H9 (cell line): ENCODE measurements at regions not wholly inside any gene's neighbourhood (a gene's known extent, or its start where the extent isn't known, plus 50 kb on each side); places are given as distances from the start of the nearest gene placed in this dataset.
"Not testable (repeated sequence)": the region's sequence is repeated elsewhere in the genome, so short reads cannot be mapped to it uniquely, and the experiment has no call there.

Source experiments
- DNase-seq: peaks from one replicate; pipeline ENCODE4 v3.0.0-alpha.2; 2017
- H2AFZ ChIP-seq: one replicate; pipeline ENCODE4 v1.6.1; 2013; ENCODE audit warnings: mild to moderate bottlenecking, low read length, control low read depth, moderate library complexity
- H2AK5ac ChIP-seq: 2 replicates; pipeline ENCODE4 v1.6.1; 2013; ENCODE audit warnings: low read length, control low read depth, mixed read lengths; ENCODE audit not compliant: insufficient read length
- H2BK120ac ChIP-seq: one replicate; pipeline ENCODE4 v1.6.1; 2013; ENCODE audit warnings: low read depth, mild to moderate bottlenecking, low read length, control low read depth, inconsistent platforms; ENCODE audit not compliant: poor library complexity, severe bottlenecking
- H2BK12ac ChIP-seq: 2 replicates; pipeline ENCODE4 v1.6.1; 2013; ENCODE audit warnings: low read length, control low read depth, mixed read lengths, low read depth; ENCODE audit not compliant: insufficient read length
- H2BK15ac ChIP-seq: 2 replicates; pipeline ENCODE4 v1.6.1; 2013; ENCODE audit warnings: low read depth, low read length, control low read depth
- H2BK20ac ChIP-seq: one replicate; pipeline ENCODE4 v1.6.1; 2013; ENCODE audit warnings: low read depth, mild to moderate bottlenecking, low read length, control low read depth, inconsistent platforms; ENCODE audit not compliant: poor library complexity, severe bottlenecking
- H2BK5ac ChIP-seq: 2 replicates; pipeline ENCODE4 v1.6.1; 2013; ENCODE audit warnings: low read length, control low read depth, mixed read lengths; ENCODE audit not compliant: insufficient read length
- H3K14ac ChIP-seq: 2 replicates; pipeline ENCODE4 v1.6.1; 2013; ENCODE audit warnings: low read length, control low read depth; ENCODE audit not compliant: insufficient read depth
- H3K18ac ChIP-seq: 2 replicates; pipeline ENCODE4 v1.6.1; 2013; ENCODE audit warnings: low read depth, mild to moderate bottlenecking, mixed read lengths, low read length, control low read depth; ENCODE audit not compliant: insufficient read length
- H3K23ac ChIP-seq: 2 replicates; pipeline ENCODE4 v1.6.1; 2013; ENCODE audit warnings: low read length, control low read depth, mixed read lengths, low read depth; ENCODE audit not compliant: insufficient read length
- H3K23me2 ChIP-seq: 2 replicates; pipeline ENCODE4 v1.6.1; 2013; ENCODE audit warnings: low read depth, mild to moderate bottlenecking, mixed read lengths, low read length, control low read depth; ENCODE audit not compliant: insufficient read length, poor library complexity, severe bottlenecking
- H3K27ac ChIP-seq: 2 replicates; pipeline ENCODE4 v1.5.1; 2013; ENCODE audit warnings: low read length, control low read depth, mixed read lengths, low read depth; ENCODE audit not compliant: insufficient read length
- H3K27me3 ChIP-seq: 2 replicates; pipeline ENCODE4 v1.6.1; 2013; ENCODE audit warnings: low read length, control low read depth, inconsistent platforms; ENCODE audit not compliant: insufficient read depth
- H3K4ac ChIP-seq: 2 replicates; pipeline ENCODE4 v1.6.1; 2013; ENCODE audit warnings: low read depth, mild to moderate bottlenecking, control low read depth, inconsistent platforms, low read length, moderate library complexity
- H3K4me1 ChIP-seq: 2 replicates; pipeline ENCODE4 v1.6.1; 2013; ENCODE audit warnings: low read length, control low read depth, inconsistent platforms; ENCODE audit not compliant: insufficient read depth
- H3K4me2 ChIP-seq: 2 replicates; pipeline ENCODE4 v1.6.1; 2013; ENCODE audit warnings: low read length, control low read depth, mixed read lengths; ENCODE audit not compliant: insufficient read length, insufficient read depth
- H3K56ac ChIP-seq: 2 replicates; pipeline ENCODE4 v1.6.1; 2013; ENCODE audit warnings: low read depth, mild to moderate bottlenecking, mixed read lengths, low read length, control low read depth; ENCODE audit not compliant: insufficient read length
- H3K79me1 ChIP-seq: 2 replicates; pipeline ENCODE4 v1.6.1; 2013; ENCODE audit warnings: low read depth, mild to moderate bottlenecking, moderate library complexity, low read length, control low read depth, inconsistent platforms; ENCODE audit not compliant: insufficient read depth, poor library complexity, severe bottlenecking
- H3K79me2 ChIP-seq: 2 replicates; pipeline ENCODE4 v1.6.1; 2013; ENCODE audit warnings: low read length, control low read depth, inconsistent platforms; ENCODE audit not compliant: insufficient read depth
- H3K9ac ChIP-seq: 2 replicates; pipeline ENCODE4 v1.6.1; 2013; ENCODE audit warnings: low read length, control low read depth, mixed read lengths; ENCODE audit not compliant: insufficient read length; ENCODE audit errors: extremely low read depth
- H3K9me3 ChIP-seq: one replicate; pipeline ENCODE4 v1.6.1; 2013; ENCODE audit warnings: low read depth, low read length, inconsistent platforms; ENCODE audit not compliant: control insufficient read depth
- H3T11ph ChIP-seq: one replicate; pipeline ENCODE4 v1.6.1; 2013; ENCODE audit warnings: mild to moderate bottlenecking, low read length, control low read depth, inconsistent platforms
- H4K20me1 ChIP-seq: one replicate; pipeline ENCODE4 v1.6.1; 2013; ENCODE audit not compliant: control insufficient read depth, insufficient read length, insufficient read depth
- H4K5ac ChIP-seq: 2 replicates; pipeline ENCODE4 v1.6.1; 2013; ENCODE audit warnings: low read depth, mild to moderate bottlenecking, mixed read lengths, low read length, control low read depth; ENCODE audit not compliant: insufficient read length
- H4K8ac ChIP-seq: replicated peaks from 2 replicates; pipeline ENCODE4 v1.6.1; 2013; ENCODE audit warnings: low read length, control low read depth, mixed read lengths, low read depth; ENCODE audit not compliant: insufficient read length
- H4K91ac ChIP-seq: 2 replicates; pipeline ENCODE4 v1.6.1; 2013; ENCODE audit warnings: low read depth, mild to moderate bottlenecking, moderate library complexity, mixed read lengths, low read length, control low read depth; ENCODE audit not compliant: insufficient read length
- H3K27ac Mint-ChIP-seq, 3 experiments: 2 replicates in 2 of 3; 3 replicates in 1 of 3; pipeline ENCODE4 v1.8.0; 2020 to 2021; ENCODE audit warnings: mixed read lengths in 3 of 3, mild to moderate bottlenecking in 1 of 3, moderate library complexity in 1 of 3
- H3K27me3 Mint-ChIP-seq: 2 replicates; pipeline ENCODE4 v1.8.0; 2021; ENCODE audit warnings: low read depth, mild to moderate bottlenecking, moderate library complexity, mixed read lengths
- H3K36me3 Mint-ChIP-seq, 3 experiments: 2 replicates in 2 of 3; 3 replicates in 1 of 3; pipeline ENCODE4 v1.8.0; 2020 to 2021; ENCODE audit warnings: low read depth in 3 of 3, mixed read lengths in 3 of 3; ENCODE audit not compliant: insufficient read depth in 1 of 3
- H3K4me1 Mint-ChIP-seq, 2 experiments: 2 replicates each; pipeline ENCODE4 v1.8.0; 2020; ENCODE audit warnings: mixed read lengths in 2 of 2
- H3K4me3 Mint-ChIP-seq, 2 experiments: 2 replicates in 1 of 2; 3 replicates in 1 of 2; pipeline ENCODE4 v1.8.0; 2020 to 2021; ENCODE audit warnings: mild to moderate bottlenecking in 2 of 2, mixed read lengths in 2 of 2, moderate library complexity in 1 of 2
- H3K9me3 Mint-ChIP-seq, 2 experiments: 2 replicates in 1 of 2; 3 replicates in 1 of 2; pipeline ENCODE4 v1.8.0; 2020; ENCODE audit warnings: mild to moderate bottlenecking in 2 of 2, mixed read lengths in 2 of 2, moderate library complexity in 1 of 2
- WGBS: extraction: QIAGEN DNeasy Blood & Tissue Kit; methylation state at CpG from one replicate; pipeline ENCODE4 v1.1.7; 2013; ENCODE audit warnings: missing lambda C conversion rate, low lambda C conversion rate, mixed read lengths; ENCODE audit not compliant: insufficient read length; ENCODE audit errors: extremely low coverage; 5-methylcytosine and 5-hydroxymethylcytosine counted together

- not testable (repeated sequence) for H2AK5ac ChIP-seq, H3K4me1 Mint-ChIP-seq, H3K23me2 ChIP-seq, H2BK12ac ChIP-seq, H3K18ac ChIP-seq, H4K20me1 ChIP-seq, H3K9me3 ChIP-seq, H3K14ac ChIP-seq, H3K27me3 Mint-ChIP-seq, H3K27me3 ChIP-seq, H3K27ac ChIP-seq, DNase-seq, H4K91ac ChIP-seq, H3K9ac ChIP-seq, H2BK20ac ChIP-seq, H3K56ac ChIP-seq, H2AFZ ChIP-seq, H2BK15ac ChIP-seq, H3K4me3 Mint-ChIP-seq, H3K9me3 Mint-ChIP-seq, H2BK120ac ChIP-seq, H3K79me2 ChIP-seq, H2BK5ac ChIP-seq, H3K79me1 ChIP-seq, H4K5ac ChIP-seq, H3K4me1 ChIP-seq, H3K4me2 ChIP-seq, H3K23ac ChIP-seq, H3T11ph ChIP-seq, H3K27ac Mint-ChIP-seq, H3K36me3 Mint-ChIP-seq, H4K8ac ChIP-seq, H3K4ac ChIP-seq
- no CpG with 5 or more reads among the region's 3 CpGs for WGBS
Observed at GRCh38 chr1:242923603-242924002, 331.5 kb downstream of the CEP170 start.

- H2AFZ ChIP-seq, H2BK12ac ChIP-seq, H4K91ac ChIP-seq, H3K9me3 ChIP-seq, H3K23me2 ChIP-seq, H2BK120ac ChIP-seq, H2BK20ac ChIP-seq, DNase-seq, H3K4me1 Mint-ChIP-seq, H4K8ac ChIP-seq, H3K4me2 ChIP-seq, H3K14ac ChIP-seq, H4K5ac ChIP-seq, H3K79me2 ChIP-seq, H3K4me3 Mint-ChIP-seq, H3K23ac ChIP-seq, H3K27ac ChIP-seq, H3K4ac ChIP-seq, H3T11ph ChIP-seq, H2BK15ac ChIP-seq, H3K36me3 Mint-ChIP-seq, H2BK5ac ChIP-seq, H2AK5ac ChIP-seq, H4K20me1 ChIP-seq, H3K79me1 ChIP-seq, H3K27me3 ChIP-seq, H3K56ac ChIP-seq, H3K27me3 Mint-ChIP-seq, H3K18ac ChIP-seq, H3K4me1 ChIP-seq, H3K9me3 Mint-ChIP-seq, H3K27ac Mint-ChIP-seq, H3K9ac ChIP-seq: not testable (repeated sequence)
- WGBS: no CpG with 5 or more reads among the region's 4 CpGs
Observed at GRCh38 chr1:242914729-242915128, 340.4 kb downstream of the CEP170 start.
